Keratinocyte (primary cell): ENCODE measurements at regions not wholly inside any gene's neighbourhood (a gene's known extent, or its start where the extent isn't known, plus 50 kb on each side); places are given as distances from the start of the nearest gene placed in this dataset.

Source experiments
- DNase-seq: peaks from one replicate; pipeline ENCODE4 v3.0.0-alpha.2; 2011; ENCODE audit warnings: low read depth, missing footprints, low spot score
- FAIRE-seq: peaks from 2 replicates; lab custom pipeline; 2011; peaks lifted over from hg19 to GRCh38; lab: Jason Lieb, UNC
- H2AFZ ChIP-seq: 2 replicates; pipeline ENCODE4 v1.6.0; 2012; ENCODE audit warnings: low read length, control low read depth, inconsistent platforms; ENCODE audit not compliant: control insufficient read depth
- H3K27ac ChIP-seq: 2 replicates; pipeline ENCODE4 v1.5.1; 2011; ENCODE audit warnings: low read length; ENCODE audit not compliant: control insufficient read depth, insufficient read depth
- H3K27me3 ChIP-seq: 3 replicates; pipeline ENCODE4 v1.6.0; 2011; ENCODE audit warnings: low read length; ENCODE audit not compliant: control insufficient read depth, insufficient read depth; ENCODE audit errors: extremely low read depth
- H3K36me3 ChIP-seq, 2 experiments: 2 replicates in 1 of 2; 3 replicates in 1 of 2; pipeline ENCODE4 v1.5.1; 2011; ENCODE audit warnings: low read length in 2 of 2, mild to moderate bottlenecking in 1 of 2; ENCODE audit not compliant: control insufficient read depth in 2 of 2, insufficient read depth in 2 of 2; ENCODE audit errors: extremely low read depth in 1 of 2
- H3K4me1 ChIP-seq: 3 replicates; pipeline ENCODE4 v1.5.1; 2011; ENCODE audit warnings: low read length; ENCODE audit not compliant: control insufficient read depth, insufficient read depth; ENCODE audit errors: extremely low read depth
- H3K4me2 ChIP-seq: 3 replicates; pipeline ENCODE4 v1.6.0; 2011; ENCODE audit warnings: low read depth, low read length; ENCODE audit not compliant: control insufficient read depth, insufficient read depth; ENCODE audit errors: extremely low read depth
- H3K4me3 ChIP-seq, 3 experiments: fragments of 200-600 bp in 1 of 3; sonication (generic) in 1 of 3; 2 replicates in 2 of 3; 3 replicates in 1 of 3; pipeline ENCODE4 v1.5.1; 2011 to 2016; ENCODE audit warnings: low read length in 3 of 3, mild to moderate bottlenecking in 3 of 3, control low read depth in 2 of 3, inconsistent platforms in 1 of 3, low read depth in 1 of 3, mixed read lengths in 1 of 3, mixed run types in 1 of 3, moderate library complexity in 1 of 3; ENCODE audit not compliant: control insufficient read depth in 2 of 3, insufficient read depth in 2 of 3; ENCODE audit errors: extremely low read depth in 1 of 3
- H3K79me2 ChIP-seq: 2 replicates; pipeline ENCODE4 v1.6.0; 2012; ENCODE audit warnings: low read length; ENCODE audit not compliant: control insufficient read depth, insufficient read depth
- H3K9ac ChIP-seq: 3 replicates; pipeline ENCODE4 v1.6.0; 2011; ENCODE audit warnings: low read length; ENCODE audit not compliant: control insufficient read depth, insufficient read depth; ENCODE audit errors: extremely low read depth
- H3K9me1 ChIP-seq: 3 replicates; pipeline ENCODE4 v1.6.0; 2011; ENCODE audit warnings: low read length; ENCODE audit not compliant: control insufficient read depth, insufficient read depth; ENCODE audit errors: extremely low read depth
- H3K9me3 ChIP-seq: 2 replicates; pipeline ENCODE4 v1.5.1; 2012; ENCODE audit warnings: low read depth, low read length; ENCODE audit not compliant: control insufficient read depth
- H4K20me1 ChIP-seq: 3 replicates; pipeline ENCODE4 v1.6.0; 2011; ENCODE audit warnings: low read length; ENCODE audit not compliant: control insufficient read depth, insufficient read depth; ENCODE audit errors: extremely low read depth
- EZH2 ChIP-seq: IDR thresholded peaks from one replicate; pipeline ENCODE4 v1.6.1; 2012; ENCODE audit warnings: inconsistent platforms, mild to moderate bottlenecking, low read length, moderate library complexity
- dilution Hi-C: fragments of 300-500 bp; cut with MboI; formaldehyde crosslinking; loops from one replicate; pipeline ENCODE4 v1.7.0; 2020; ENCODE audit warnings: low sequenced_read_pairs; ENCODE audit not compliant: extremely low pct_ligation_motif_present
- TF ChIP-seq, protein P1 (sequence below), 3 experiments: IDR thresholded peaks in 1 of 3; conservative IDR thresholded peaks in 1 of 3; optimal IDR thresholded peaks in 1 of 3; 2 replicates in 2 of 3; 3 replicates in 1 of 3; pipeline versions ENCODE3 to v1.5.1; 2011; ENCODE audit warnings: low read length in 3 of 3, mild to moderate bottlenecking in 3 of 3, moderate library complexity in 2 of 3, control low read depth in 1 of 3, inconsistent platforms in 1 of 3; ENCODE audit not compliant: insufficient read depth in 2 of 3; ENCODE audit errors: extremely low read depth in 1 of 3

DNA sequence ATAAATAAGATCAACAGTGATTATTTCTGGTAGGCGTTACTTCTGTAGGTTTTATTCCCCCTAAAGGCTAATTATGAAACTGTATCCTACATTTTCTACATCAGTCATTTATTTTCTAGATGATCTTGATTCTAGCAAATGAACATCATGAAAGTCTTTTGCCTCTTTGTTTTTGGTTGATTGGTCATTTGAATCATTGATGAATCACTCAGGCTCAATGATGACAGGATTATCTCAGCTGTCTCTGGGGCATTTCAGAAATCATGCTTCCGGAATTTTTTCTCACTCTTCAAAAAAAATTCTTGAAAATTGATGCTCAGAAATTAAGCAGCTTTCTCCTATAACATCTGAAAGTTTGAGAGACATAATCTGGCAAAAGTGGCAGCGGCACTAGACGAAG, 298.9 kb upstream of the TCF4 start:
- DNase-seq (no peak), FAIRE-seq (no peak)
- H3K4me1 ChIP-seq = no peaks in the 10 kb centered on the region
- no peak overlapping the region for H3K27ac ChIP-seq
- no peaks in the 10 kb centered on the region for H3K36me3 ChIP-seq
- TF ChIP-seq EZH2 = no peak
- TF ChIP-seq, protein P1, sequence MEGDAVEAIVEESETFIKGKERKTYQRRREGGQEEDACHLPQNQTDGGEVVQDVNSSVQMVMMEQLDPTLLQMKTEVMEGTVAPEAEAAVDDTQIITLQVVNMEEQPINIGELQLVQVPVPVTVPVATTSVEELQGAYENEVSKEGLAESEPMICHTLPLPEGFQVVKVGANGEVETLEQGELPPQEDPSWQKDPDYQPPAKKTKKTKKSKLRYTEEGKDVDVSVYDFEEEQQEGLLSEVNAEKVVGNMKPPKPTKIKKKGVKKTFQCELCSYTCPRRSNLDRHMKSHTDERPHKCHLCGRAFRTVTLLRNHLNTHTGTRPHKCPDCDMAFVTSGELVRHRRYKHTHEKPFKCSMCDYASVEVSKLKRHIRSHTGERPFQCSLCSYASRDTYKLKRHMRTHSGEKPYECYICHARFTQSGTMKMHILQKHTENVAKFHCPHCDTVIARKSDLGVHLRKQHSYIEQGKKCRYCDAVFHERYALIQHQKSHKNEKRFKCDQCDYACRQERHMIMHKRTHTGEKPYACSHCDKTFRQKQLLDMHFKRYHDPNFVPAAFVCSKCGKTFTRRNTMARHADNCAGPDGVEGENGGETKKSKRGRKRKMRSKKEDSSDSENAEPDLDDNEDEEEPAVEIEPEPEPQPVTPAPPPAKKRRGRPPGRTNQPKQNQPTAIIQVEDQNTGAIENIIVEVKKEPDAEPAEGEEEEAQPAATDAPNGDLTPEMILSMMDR (optimal IDR thresholded peaks at IDR 0.05 in 1 of 3, IDR thresholded peaks at IDR 0.05 in 1 of 3, conservative IDR thresholded peaks at IDR 0.05 in 1 of 3; ENCODE audit: extremely low read depth in 1 of 3, insufficient read depth in 2 of 3, low read length in 3 of 3) = no peak
- no peak overlapping the region for H2AFZ ChIP-seq
- H4K20me1 ChIP-seq = no peaks in the 10 kb centered on the region
- dilution Hi-C loops = no loop called here
- H3K4me3 ChIP-seq = no peak overlapping the region
- H3K9me1 ChIP-seq = no peaks in the 10 kb centered on the region
- no peaks in the 10 kb centered on the region for H3K9me3 ChIP-seq
- no peak overlapping the region for H3K9ac ChIP-seq
- H3K27me3 ChIP-seq = no peaks in the 10 kb centered on the region
- H3K79me2 ChIP-seq = no peaks in the 10 kb centered on the region
- H3K4me2 ChIP-seq = no peak overlapping the region

DNA sequence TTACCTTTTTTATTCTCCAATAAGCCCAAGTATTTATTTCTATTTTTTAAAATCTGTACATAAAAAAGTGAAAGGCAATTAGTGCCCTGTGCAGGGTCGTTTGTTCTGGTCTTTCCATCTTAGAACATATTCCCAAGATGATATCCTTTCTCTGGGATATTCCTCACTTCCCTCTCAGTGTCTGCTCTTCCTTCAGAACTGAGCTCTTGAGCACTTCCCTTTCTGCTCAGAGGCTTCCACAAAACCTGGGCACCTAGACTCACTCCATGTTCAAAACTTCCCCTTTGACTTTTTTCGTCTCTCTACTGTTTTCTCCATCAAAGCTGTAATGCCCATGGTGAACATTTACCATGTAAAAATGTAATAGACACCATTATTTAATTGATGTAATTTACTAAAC, 296.5 kb upstream of the TCF4 start:
- H3K9me1 ChIP-seq = no peaks in the 10 kb centered on the region
- H3K4me3 ChIP-seq = no peak overlapping the region
- no peaks in the 10 kb centered on the region for H3K27me3 ChIP-seq
- DNase-seq (no peak), FAIRE-seq (no peak)
- no peaks in the 10 kb centered on the region for H3K36me3 ChIP-seq
- TF ChIP-seq, protein P1 (optimal IDR thresholded peaks at IDR 0.05 in 1 of 3, IDR thresholded peaks at IDR 0.05 in 1 of 3, conservative IDR thresholded peaks at IDR 0.05 in 1 of 3; ENCODE audit: extremely low read depth in 1 of 3, insufficient read depth in 2 of 3, low read length in 3 of 3) = no peak
- TF ChIP-seq EZH2 = no peak
- H3K4me1 ChIP-seq = no peaks in the 10 kb centered on the region
- no peak overlapping the region for H3K27ac ChIP-seq
- dilution Hi-C loops = no loop called here
- no peaks in the 10 kb centered on the region for H3K79me2 ChIP-seq
- H4K20me1 ChIP-seq = no peaks in the 10 kb centered on the region
- no peak overlapping the region for H3K4me2 ChIP-seq
- no peaks in the 10 kb centered on the region for H3K9me3 ChIP-seq
- H2AFZ ChIP-seq = no peak overlapping the region
- H3K9ac ChIP-seq = no peak overlapping the region
